ENCODE measurements at regions not wholly inside any gene's neighbourhood (a gene's known extent, or its start where the extent isn't known, plus 50 kb on each side); places are given as distances from the start of the nearest gene placed in this dataset.

DNA sequence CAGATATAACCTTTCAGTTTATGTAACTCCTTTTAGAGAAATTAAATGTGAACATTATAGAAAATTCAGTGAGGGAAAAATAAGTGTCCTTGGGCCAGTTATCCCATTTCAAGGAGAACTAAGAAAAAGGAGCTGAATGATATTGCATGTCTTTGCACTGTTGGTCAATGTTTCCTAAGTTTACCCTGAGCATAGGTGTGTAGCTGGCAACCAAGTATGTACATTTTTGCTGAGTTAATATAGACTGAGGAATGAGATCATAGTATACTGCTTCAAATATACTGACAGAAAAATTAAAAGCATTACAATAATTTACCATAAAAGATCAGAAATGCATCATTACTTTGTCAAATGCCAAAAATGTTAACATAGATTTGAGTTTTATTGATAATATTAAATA lies 2128.7 kb upstream of the C9orf72 start:
- H3K27ac ChIP-seq (ENCODE audit: low read length), result no peak overlapping the region
- H3K79me2 ChIP-seq (ENCODE audit: low read length), result no peaks in the 10 kb centered on the region
- H3K36me3 ChIP-seq (replicated peaks; ENCODE audit: insufficient read depth, low read length), result no peaks in the 10 kb centered on the region
- no peak overlapping the region for H2AFZ ChIP-seq (ENCODE audit: low read length)
- no peak for DNase-seq
- no peaks in the 10 kb centered on the region for H3F3A ChIP-seq (ENCODE audit: insufficient read depth, low read length)
- H3K9me2 ChIP-seq (replicated peaks; ENCODE audit: insufficient read depth, low read length), result no peaks in the 10 kb centered on the region
- H4K20me1 ChIP-seq (ENCODE audit: insufficient read depth, low read length), result no peaks in the 10 kb centered on the region
- H3K4me2 ChIP-seq (ENCODE audit: low read depth, low read length), result no peak overlapping the region
- H3K9ac ChIP-seq (ENCODE audit: low read length), result no peak overlapping the region
- no peaks in the 10 kb centered on the region for H3K27me3 ChIP-seq (replicated peaks; ENCODE audit: insufficient read depth, low read length)
- H3K4me1 ChIP-seq (ENCODE audit: low read length), result no peaks in the 10 kb centered on the region
- TF ChIP-seq EZH2 (optimal IDR thresholded peaks at IDR 0.05; ENCODE audit: low read depth, low read length), result no peak
- TF ChIP-seq, protein P1, sequence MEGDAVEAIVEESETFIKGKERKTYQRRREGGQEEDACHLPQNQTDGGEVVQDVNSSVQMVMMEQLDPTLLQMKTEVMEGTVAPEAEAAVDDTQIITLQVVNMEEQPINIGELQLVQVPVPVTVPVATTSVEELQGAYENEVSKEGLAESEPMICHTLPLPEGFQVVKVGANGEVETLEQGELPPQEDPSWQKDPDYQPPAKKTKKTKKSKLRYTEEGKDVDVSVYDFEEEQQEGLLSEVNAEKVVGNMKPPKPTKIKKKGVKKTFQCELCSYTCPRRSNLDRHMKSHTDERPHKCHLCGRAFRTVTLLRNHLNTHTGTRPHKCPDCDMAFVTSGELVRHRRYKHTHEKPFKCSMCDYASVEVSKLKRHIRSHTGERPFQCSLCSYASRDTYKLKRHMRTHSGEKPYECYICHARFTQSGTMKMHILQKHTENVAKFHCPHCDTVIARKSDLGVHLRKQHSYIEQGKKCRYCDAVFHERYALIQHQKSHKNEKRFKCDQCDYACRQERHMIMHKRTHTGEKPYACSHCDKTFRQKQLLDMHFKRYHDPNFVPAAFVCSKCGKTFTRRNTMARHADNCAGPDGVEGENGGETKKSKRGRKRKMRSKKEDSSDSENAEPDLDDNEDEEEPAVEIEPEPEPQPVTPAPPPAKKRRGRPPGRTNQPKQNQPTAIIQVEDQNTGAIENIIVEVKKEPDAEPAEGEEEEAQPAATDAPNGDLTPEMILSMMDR (IDR thresholded peaks at IDR 0.05; ENCODE audit: low read length), result no peak
- no peak for TF ChIP-seq EZH2phosphoT487 (IDR thresholded peaks at IDR 0.05; ENCODE audit: low read length)
- H3K4me3 ChIP-seq (ENCODE audit: low read length), result no peak overlapping the region
- H3K9me3 ChIP-seq (replicated peaks; ENCODE audit: insufficient read depth, low read length), result no peaks in the 10 kb centered on the region; the same call in 1 of the 2 replicates

- no peaks in the 10 kb centered on the region for H3K9me3 ChIP-seq (replicated peaks; ENCODE audit: insufficient read depth, low read length)
- no peaks in the 10 kb centered on the region for H3K36me3 ChIP-seq (replicated peaks; ENCODE audit: insufficient read depth, low read length)
- H3K4me2 ChIP-seq (ENCODE audit: low read depth, low read length), result no peak overlapping the region
- no peaks in the 10 kb centered on the region for H3F3A ChIP-seq (ENCODE audit: insufficient read depth, low read length)
- TF ChIP-seq, protein P1 (IDR thresholded peaks at IDR 0.05; ENCODE audit: low read length), result no peak
- no peak for TF ChIP-seq EZH2 (optimal IDR thresholded peaks at IDR 0.05; ENCODE audit: low read depth, low read length)
- no peak for TF ChIP-seq EZH2phosphoT487 (IDR thresholded peaks at IDR 0.05; ENCODE audit: low read length)
- no peaks in the 10 kb centered on the region for H3K79me2 ChIP-seq (ENCODE audit: low read length)
- H3K27ac ChIP-seq (ENCODE audit: low read length), result no peak overlapping the region
- H3K9me2 ChIP-seq (replicated peaks; ENCODE audit: insufficient read depth, low read length), result no peaks in the 10 kb centered on the region
- no peak overlapping the region for H2AFZ ChIP-seq (ENCODE audit: low read length)
- H3K9ac ChIP-seq (ENCODE audit: low read length), result no peak overlapping the region
- no peaks in the 10 kb centered on the region for H3K27me3 ChIP-seq (replicated peaks; ENCODE audit: insufficient read depth, low read length)
- H3K4me3 ChIP-seq (ENCODE audit: low read length), result no peak overlapping the region
- no peaks in the 10 kb centered on the region for H4K20me1 ChIP-seq (ENCODE audit: insufficient read depth, low read length)
- DNase-seq, result no peak
- H3K4me1 ChIP-seq (ENCODE audit: low read length), result no peaks in the 10 kb centered on the region
Observed at GRCh38 chr9:29714860-29715259, 2141.6 kb upstream of the C9orf72 start.

GRCh38 chr9:29717631-29718030 lies 2144.3 kb upstream of the C9orf72 start:
- Histone ChIP-seq H3K36me3 (replicated peaks; ENCODE audit: insufficient read depth, low read length) (no peaks in the 10 kb centered on the region), H4K20me1 (ENCODE audit: insufficient read depth, low read length) (no peaks in the 10 kb centered on the region), H3K27me3 (replicated peaks; ENCODE audit: insufficient read depth, low read length) (no peaks in the 10 kb centered on the region), H3K9ac (ENCODE audit: low read length) (no peak overlapping the region), H3K27ac (ENCODE audit: low read length) (no peak overlapping the region), H2AFZ (ENCODE audit: low read length) (no peak overlapping the region), H3K9me3 (replicated peaks; ENCODE audit: insufficient read depth, low read length) (no peaks in the 10 kb centered on the region), H3K4me2 (ENCODE audit: low read depth, low read length) (0 out of 2 replicates have a peak overlapping the region, but pooled peaks have one; percentile 17), H3K4me3 (ENCODE audit: low read length) (no peak overlapping the region), H3K9me2 (replicated peaks; ENCODE audit: insufficient read depth, low read length) (no peaks in the 10 kb centered on the region), H3K4me1 (ENCODE audit: low read length) (no peaks in the 10 kb centered on the region), H3K79me2 (ENCODE audit: low read length) (no peaks in the 10 kb centered on the region), H3F3A (ENCODE audit: insufficient read depth, low read length) (no peaks in the 10 kb centered on the region)
- no peak for TF ChIP-seq EZH2 (optimal IDR thresholded peaks at IDR 0.05; ENCODE audit: low read depth, low read length)
- TF ChIP-seq, protein P1 (IDR thresholded peaks at IDR 0.05; ENCODE audit: low read length), result no peak
- DNase-seq, result peak; percentile 55
